Gastrocnemius medialis (tissue), 4 donors: ENCODE measurements at regions not wholly inside any gene's neighbourhood (a gene's known extent, or its start where the extent isn't known, plus 50 kb on each side); places are given as distances from the start of the nearest gene placed in this dataset.

Source experiments
- CTCF ChIP-seq, 5 experiments: fragments of 450-650 bp in 3 of 5; fragments of 200-600 bp in 2 of 5; sonication (generic) in 2 of 5; IDR thresholded peaks in 4 of 5; conservative IDR thresholded peaks in 1 of 5; 1 replicate in 4 of 5; 2 replicates in 1 of 5; pipeline ENCODE4 v1.5.1; 2016 to 2019; ENCODE audit warnings: antibody characterized with exemption in 5 of 5, mild to moderate bottlenecking in 3 of 5, moderate library complexity in 3 of 5
- POLR2A ChIP-seq, 2 donors: fragments of 450-650 bp; IDR thresholded peaks; one replicate each; pipeline ENCODE4 v1.6.1; 2017; ENCODE audit warnings: antibody characterized with exemption in 2 of 2, mild to moderate bottlenecking in 2 of 2, moderate library complexity in 2 of 2

- TF ChIP-seq CTCF (IDR thresholded peaks at IDR 0.05 in 4 of 5, conservative IDR thresholded peaks at IDR 0.05 in 1 of 5) (no peak), POLR2A (IDR thresholded peaks at IDR 0.05) (no peak)
These were observed 69.5 kb upstream of the EPHB3 start for GRCh38 chr3:184491867-184492615.
